PC-3 (cell line): ENCODE measurements at regions not wholly inside any gene's neighbourhood (a gene's known extent, or its start where the extent isn't known, plus 50 kb on each side); places are given as distances from the start of the nearest gene placed in this dataset.

Source experiments
- ATAC-seq: fragments of 200-7000 bp; cut with Tn5 transposase; 2 replicates; pipeline ENCODE4 v1.9.1; 2020; ENCODE audit warnings: mild to moderate bottlenecking, moderate library complexity
- BruUV-seq: library from RNA; stranded (reverse); fragments of 400-500 nt; replicated peaks from 2 replicates; lab custom pipeline; 2021; lab: Mats Ljungman, UMichigan
- CTCF ChIA-PET: fragments of 300-600 bp; sonication (Branson Sonifier 250); formaldehyde crosslinking; loops from one replicate; lab custom pipeline; 2022; ENCODE audit warnings: antibody characterized with exemption; lab: Charles Lee
- POLR2A ChIA-PET: fragments of 300-600 bp; sonication (Branson Sonifier 250); formaldehyde crosslinking; loops from one replicate; lab custom pipeline; 2022; ENCODE audit warnings: antibody characterized with exemption; ENCODE audit not compliant: unreplicated experiment; lab: Charles Lee
- DNase-seq: peaks from one replicate; pipeline ENCODE4 v3.0.0-alpha.2; 2015
- H2AFZ ChIP-seq: fragments of 300-600 bp; sonication (generic); 2 replicates; pipeline ENCODE4 v1.6.0; 2016; ENCODE audit warnings: antibody characterized with exemption, low read length
- H3F3A ChIP-seq: fragments of 300-600 bp; sonication (generic); one replicate; pipeline ENCODE4 v1.6.0; 2017; ENCODE audit warnings: antibody characterized with exemption, low read length, control low read depth, mild to moderate bottlenecking; ENCODE audit not compliant: unreplicated experiment
- H3K27ac ChIP-seq: fragments of 300-600 bp; sonication (generic); 2 replicates; pipeline ENCODE4 v1.5.1; 2016; ENCODE audit warnings: mild to moderate bottlenecking, low read length
- H3K27me3 ChIP-seq: fragments of 300-600 bp; sonication (generic); 2 replicates; pipeline ENCODE4 v1.6.1; 2016; ENCODE audit warnings: low read length, mixed read lengths
- H3K36me3 ChIP-seq: fragments of 300-600 bp; sonication (generic); 2 replicates; pipeline ENCODE4 v1.6.1; 2016; ENCODE audit warnings: low read depth, mixed run types, low read length, mixed read lengths
- H3K4me1 ChIP-seq: fragments of 300-600 bp; sonication (generic); 2 replicates; pipeline ENCODE4 v1.5.1; 2016; ENCODE audit warnings: low read length; ENCODE audit not compliant: insufficient read depth
- H3K4me2 ChIP-seq: fragments of 300-600 bp; sonication (generic); 2 replicates; pipeline ENCODE4 v1.6.0; 2016; ENCODE audit warnings: low read length
- H3K4me3 ChIP-seq: fragments of 300-600 bp; sonication (generic); 2 replicates; pipeline ENCODE4 v1.5.1; 2016; ENCODE audit warnings: mild to moderate bottlenecking, low read length, mixed read lengths
- H3K79me2 ChIP-seq: fragments of 300-600 bp; sonication (generic); 2 replicates; pipeline ENCODE4 v1.6.1; 2017; ENCODE audit warnings: low read length, mixed read lengths
- H3K9ac ChIP-seq: fragments of 300-600 bp; sonication (generic); 2 replicates; pipeline ENCODE4 v1.6.0; 2016; ENCODE audit warnings: mild to moderate bottlenecking, low read length
- H3K9me2 ChIP-seq: fragments of 300-600 bp; sonication (generic); replicated peaks from 2 replicates; pipeline ENCODE4 v1.6.1; 2016; ENCODE audit warnings: mixed run types, low read length, mixed read lengths
- H3K9me3 ChIP-seq: fragments of 300-600 bp; sonication (generic); 2 replicates; pipeline ENCODE4 v1.6.1; 2016; ENCODE audit warnings: low read length, mixed read lengths
- H4K20me1 ChIP-seq: fragments of 300-600 bp; sonication (generic); 2 replicates; pipeline ENCODE4 v1.6.1; 2016; ENCODE audit warnings: low read length, mixed read lengths
- EZH2 ChIP-seq: fragments of 300-600 bp; sonication (generic); IDR thresholded peaks from one replicate; pipeline ENCODE4 v1.6.1; 2017; ENCODE audit warnings: antibody characterized with exemption, mild to moderate bottlenecking, low read length; ENCODE audit not compliant: unreplicated experiment
- EZH2phosphoT487 ChIP-seq: fragments of 300-600 bp; sonication (generic); IDR thresholded peaks from 2 replicates; pipeline ENCODE4 v1.6.1; 2018; ENCODE audit warnings: mild to moderate bottlenecking, antibody characterized with exemption, low read length, borderline replicate concordance
- intact Hi-C: fragments of 100-400 bp; cut with micrococcal nuclease; formaldehyde crosslinking; loops from 2 replicates; pipeline ENCODE4 v1.9.0; 2023
- TF ChIP-seq, protein P1 (sequence below): fragments of 300-600 bp; sonication (generic); conservative IDR thresholded peaks from 2 replicates; pipeline ENCODE4 v1.5.1; 2017; ENCODE audit warnings: antibody characterized with exemption, low read depth, mild to moderate bottlenecking, low read length

DNA sequence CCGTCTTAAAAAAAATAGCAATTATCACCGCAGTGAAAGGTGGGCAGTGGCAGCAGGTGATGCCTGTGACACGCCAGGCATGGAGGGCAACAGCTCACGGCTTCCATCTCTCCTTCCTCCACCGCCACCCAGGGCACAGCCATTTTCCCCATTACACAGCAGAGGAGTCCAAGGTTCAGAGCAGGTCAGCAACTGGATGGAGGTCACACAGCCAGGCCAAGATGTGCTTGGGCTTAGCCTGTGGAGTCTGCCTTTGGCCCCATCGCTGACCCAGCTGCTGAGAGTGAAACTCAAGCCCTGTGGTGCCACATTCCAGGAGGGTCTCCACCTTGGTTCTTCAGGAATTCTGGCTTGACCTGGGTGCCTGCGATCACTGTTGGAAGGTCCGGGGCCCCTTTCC is 411.1 kb downstream of the SHANK2 start:
- Histone ChIP-seq H3K4me1 (no peaks in the 10 kb centered on the region), H3K36me3 (no peaks in the 10 kb centered on the region), H3K9me2 (no peaks in the 10 kb centered on the region), H4K20me1 (no peaks in the 10 kb centered on the region), H3K9me3 (no peaks in the 10 kb centered on the region), H3K27ac (no peak overlapping the region), H3K9ac (no peak overlapping the region), H2AFZ (no peak overlapping the region), H3K27me3 (no peaks in the 10 kb centered on the region), H3K79me2 (no peaks in the 10 kb centered on the region), H3K4me2 (no peak overlapping the region), H3F3A (no peaks in the 10 kb centered on the region), H3K4me3 (no peak overlapping the region)
- BruUV-seq = no TSS peak
- DNase-seq (no peak), ATAC-seq (no peak)
- TF ChIP-seq EZH2 = no peak
- no peak for TF ChIP-seq EZH2phosphoT487
- TF ChIP-seq, protein P1, sequence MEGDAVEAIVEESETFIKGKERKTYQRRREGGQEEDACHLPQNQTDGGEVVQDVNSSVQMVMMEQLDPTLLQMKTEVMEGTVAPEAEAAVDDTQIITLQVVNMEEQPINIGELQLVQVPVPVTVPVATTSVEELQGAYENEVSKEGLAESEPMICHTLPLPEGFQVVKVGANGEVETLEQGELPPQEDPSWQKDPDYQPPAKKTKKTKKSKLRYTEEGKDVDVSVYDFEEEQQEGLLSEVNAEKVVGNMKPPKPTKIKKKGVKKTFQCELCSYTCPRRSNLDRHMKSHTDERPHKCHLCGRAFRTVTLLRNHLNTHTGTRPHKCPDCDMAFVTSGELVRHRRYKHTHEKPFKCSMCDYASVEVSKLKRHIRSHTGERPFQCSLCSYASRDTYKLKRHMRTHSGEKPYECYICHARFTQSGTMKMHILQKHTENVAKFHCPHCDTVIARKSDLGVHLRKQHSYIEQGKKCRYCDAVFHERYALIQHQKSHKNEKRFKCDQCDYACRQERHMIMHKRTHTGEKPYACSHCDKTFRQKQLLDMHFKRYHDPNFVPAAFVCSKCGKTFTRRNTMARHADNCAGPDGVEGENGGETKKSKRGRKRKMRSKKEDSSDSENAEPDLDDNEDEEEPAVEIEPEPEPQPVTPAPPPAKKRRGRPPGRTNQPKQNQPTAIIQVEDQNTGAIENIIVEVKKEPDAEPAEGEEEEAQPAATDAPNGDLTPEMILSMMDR = no peak
- intact Hi-C loops = no loop called here
- ChIA-PET POLR2A (no interaction called here), CTCF (no interaction called here)

DNA sequence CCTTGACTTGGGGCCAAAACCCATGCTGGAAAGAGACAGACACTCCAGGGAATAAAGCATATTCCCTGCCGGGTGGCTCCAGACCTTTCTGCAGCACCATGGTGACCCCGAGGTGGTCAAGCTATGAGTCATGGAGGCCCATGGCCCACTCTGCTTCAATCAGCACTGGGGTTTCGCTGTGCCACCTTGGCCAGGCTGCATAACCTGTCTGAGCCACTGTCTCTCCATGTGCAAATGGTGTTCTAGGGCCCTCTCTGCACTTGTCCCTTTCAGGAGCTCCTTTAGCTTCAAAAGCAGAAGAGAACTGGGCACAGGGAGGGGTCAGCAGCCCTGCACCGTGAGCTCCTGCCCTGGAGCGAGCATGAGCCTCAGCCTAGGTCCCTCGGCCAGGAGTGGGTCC is 410.1 kb downstream of the SHANK2 start:
- BruUV-seq = no TSS peak

DNA sequence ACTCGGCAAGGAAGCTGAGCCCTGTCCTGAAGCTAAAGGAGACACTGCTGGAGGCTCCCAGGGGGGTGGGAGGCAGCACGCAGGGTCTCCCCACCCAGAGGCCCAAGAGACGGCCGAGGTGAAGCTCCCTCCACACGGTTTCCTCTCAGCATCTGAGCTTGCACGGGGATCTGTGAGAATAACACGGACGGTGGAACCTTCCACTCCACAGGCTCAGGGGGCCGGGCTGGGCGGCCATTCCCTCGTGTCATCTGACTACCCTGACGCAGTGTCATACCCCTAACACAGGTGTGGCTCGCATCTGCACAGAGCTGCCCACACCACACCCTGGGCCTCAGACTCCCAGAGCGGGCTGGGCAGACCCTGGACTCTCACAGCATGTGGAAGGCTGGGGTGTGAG is 409.7 kb downstream of the SHANK2 start:
- H3K27ac ChIP-seq = no peak overlapping the region
- H3K9me3 ChIP-seq = no peaks in the 10 kb centered on the region
- no peak overlapping the region for H3K9ac ChIP-seq
- no peaks in the 10 kb centered on the region for H3F3A ChIP-seq
- no peak overlapping the region for H2AFZ ChIP-seq
- ATAC-seq (no peak), DNase-seq (no peak)
- no peaks in the 10 kb centered on the region for H3K9me2 ChIP-seq
- no peaks in the 10 kb centered on the region for H4K20me1 ChIP-seq
- intact Hi-C loops = no loop called here
- H3K36me3 ChIP-seq = no peaks in the 10 kb centered on the region
- TF ChIP-seq, protein P1 = no peak
- no peak for TF ChIP-seq EZH2phosphoT487
- TF ChIP-seq EZH2 = no peak
- ChIA-PET CTCF (no interaction called here), POLR2A (no interaction called here)
- H3K4me1 ChIP-seq = no peaks in the 10 kb centered on the region
- H3K4me2 ChIP-seq = no peak overlapping the region
- H3K27me3 ChIP-seq = no peaks in the 10 kb centered on the region
- no TSS peak for BruUV-seq
- H3K79me2 ChIP-seq = no peaks in the 10 kb centered on the region
- H3K4me3 ChIP-seq = no peak overlapping the region

More for the DNA sequence above, 410.1 kb downstream of the SHANK2 start:
- ChIA-PET CTCF (no interaction called here), POLR2A (no interaction called here)
- Histone ChIP-seq H3K4me3 (no peak overlapping the region), H4K20me1 (no peaks in the 10 kb centered on the region), H3F3A (no peaks in the 10 kb centered on the region), H3K4me1 (no peaks in the 10 kb centered on the region), H3K27me3 (no peaks in the 10 kb centered on the region), H3K27ac (no peak overlapping the region), H3K79me2 (no peaks in the 10 kb centered on the region), H3K9ac (no peak overlapping the region), H3K36me3 (no peaks in the 10 kb centered on the region), H3K4me2 (no peak overlapping the region), H2AFZ (no peak overlapping the region), H3K9me2 (no peaks in the 10 kb centered on the region), H3K9me3 (no peaks in the 10 kb centered on the region)
- DNase-seq (no peak), ATAC-seq (no peak)
- intact Hi-C loops = no loop called here
- TF ChIP-seq, protein P1 = no peak
- TF ChIP-seq EZH2phosphoT487 (no peak), EZH2 (no peak)
